Esophagus squamous epithelium (tissue), 5 donors: ENCODE measurements at regions not wholly inside any gene's neighbourhood (a gene's known extent, or its start where the extent isn't known, plus 50 kb on each side); places are given as distances from the start of the nearest gene placed in this dataset.

Experiments
- DNase-seq: peaks from one replicate; lab custom pipeline; 2025; lab: John Stamatoyannopoulos, UW
- H3K27ac ChIP-seq, 4 donors: fragments of 200-600 bp; sonication (generic); one replicate each; pipeline ENCODE4 v1.5.1; 2016 to 2019; ENCODE audit warnings: mild to moderate bottlenecking in 1 of 4
- H3K27me3 ChIP-seq, 4 donors: fragments of 200-600 bp; sonication (generic); 1 replicate in 3 of 4; 2 replicates in 1 of 4; pipeline versions ENCODE4 v1.5.1 to v1.6.0; 2017 to 2021; ENCODE audit warnings: antibody characterized with exemption in 1 of 4
- H3K36me3 ChIP-seq, 3 donors: fragments of 200-600 bp; sonication (generic); one replicate each; pipeline ENCODE4 v1.5.1; 2016 to 2019
- H3K4me1 ChIP-seq, 3 donors: fragments of 200-600 bp; sonication (generic); one replicate each; pipeline ENCODE4 v1.5.1; 2017 to 2019
- H3K4me3 ChIP-seq, 4 donors: fragments of 200-600 bp; sonication (generic); 1 replicate in 3 of 4; 2 replicates in 1 of 4; pipeline ENCODE4 v1.5.1; 2016 to 2019; ENCODE audit warnings: mild to moderate bottlenecking in 2 of 4, moderate library complexity in 1 of 4
- H3K9me3 ChIP-seq, 3 donors: fragments of 200-600 bp; sonication (generic); one replicate each; pipeline ENCODE4 v1.5.1; 2016 to 2019
- CTCF ChIP-seq, 6 experiments: fragments of 450-650 bp in 4 of 6; fragments of 200-600 bp in 2 of 6; sonication (generic) in 2 of 6; IDR thresholded peaks; one replicate each; pipeline ENCODE4 v1.5.1; 2016 to 2019; ENCODE audit warnings: antibody characterized with exemption in 6 of 6, mild to moderate bottlenecking in 4 of 6, moderate library complexity in 4 of 6
- POLR2A ChIP-seq, 4 donors: fragments of 450-650 bp; IDR thresholded peaks; one replicate each; pipeline ENCODE4 v1.6.1; 2017; ENCODE audit warnings: antibody characterized with exemption in 4 of 4, mild to moderate bottlenecking in 4 of 4, moderate library complexity in 3 of 4
- WGBS, 2 donors: methylation state at CpG; one replicate each; pipeline ENCODE4 v1.1.5; 2018; 5-methylcytosine and 5-hydroxymethylcytosine counted together
- intact Hi-C: fragments of 100-400 bp; cut with DNase I; formaldehyde crosslinking; loops from one replicate; pipeline ENCODE4 v1.15.0; 2022
- donor health status: DM: yes; HTN: yes; CAD: no.

- no peaks in the 10 kb centered on the region for H3K36me3 ChIP-seq
Measured at GRCh38 chr12:34327671-34328070, 305.4 kb downstream of the ALG10 start.

GRCh38 chr12:34333337-34333736, 311.0 kb downstream of the ALG10 start:
- H3K9me3 ChIP-seq, result peaks cover 0 to 98% (median 73%) of the 10 kb centered on the region in 3 donors
- intact Hi-C loops, result no loop called here
- H3K27me3 ChIP-seq, result peaks cover 0 to 15% (median 0%) of the 10 kb centered on the region in 4 donors
- TF ChIP-seq CTCF (IDR thresholded peaks at IDR 0.05) (no peak), POLR2A (IDR thresholded peaks at IDR 0.05) (no peak)
- WGBS, 2 donors, result 60 to 73% methylated on average over 3 to 5 of the region's 24 CpGs
- no peak for DNase-seq
- H3K4me3 ChIP-seq, result no peak overlapping the region
- no peaks in the 10 kb centered on the region for H3K36me3 ChIP-seq
- H3K27ac ChIP-seq, result no peak overlapping the region
- H3K4me1 ChIP-seq, result no peaks in the 10 kb centered on the region

More at GRCh38 chr12:34327671-34328070, 305.4 kb downstream of the ALG10 start:
- Histone ChIP-seq H3K4me3 (no peak overlapping the region), H3K27me3 (no peaks in the 10 kb centered on the region), H3K9me3 (peaks cover 0 to 99% (median 71%) of the 10 kb centered on the region in 3 donors), H3K4me1 (no peaks in the 10 kb centered on the region), H3K27ac (no peak overlapping the region)
- 68 to 80% methylated on average over 9 to 10 of the region's 14 CpGs for WGBS, 2 donors
- intact Hi-C loops, result no loop called here
- TF ChIP-seq POLR2A (IDR thresholded peaks at IDR 0.05) (no peak), CTCF (IDR thresholded peaks at IDR 0.05) (no peak)
- DNase-seq, result no peak

- TF ChIP-seq CTCF (IDR thresholded peaks at IDR 0.05) (no peak), POLR2A (IDR thresholded peaks at IDR 0.05) (no peak)
- Histone ChIP-seq H3K27me3 (peaks cover 0 to 15% (median 0%) of the 10 kb centered on the region in 4 donors), H3K9me3 (peaks cover 0 to 99% (median 78%) of the 10 kb centered on the region in 3 donors), H3K4me3 (no peak overlapping the region), H3K27ac (no peak overlapping the region), H3K4me1 (no peaks in the 10 kb centered on the region), H3K36me3 (no peaks in the 10 kb centered on the region)
- no peak for DNase-seq
- WGBS, 2 donors, result 77 to 86% methylated on average over 4 to 6 of the region's 14 CpGs
- intact Hi-C loops, result no loop called here
Measured at GRCh38 chr12:34334538-34334937, 312.2 kb downstream of the ALG10 start.

GRCh38 chr12:34334953-34335743, 312.9 kb downstream of the ALG10 start:
- H3K27ac ChIP-seq, result no peak overlapping the region
- no peak overlapping the region for H3K4me3 ChIP-seq
- no peak for DNase-seq
- WGBS, 2 donors, result 50 to 54% methylated on average over 24 to 31 of the region's 47 CpGs
- H3K36me3 ChIP-seq, result no peaks in the 10 kb centered on the region
- H3K4me1 ChIP-seq, result no peaks in the 10 kb centered on the region
- intact Hi-C loops, result no loop called here
- peaks cover 0 to 99% (median 75%) of the 10 kb centered on the region in 3 donors for H3K9me3 ChIP-seq
- TF ChIP-seq POLR2A (IDR thresholded peaks at IDR 0.05) (no peak), CTCF (IDR thresholded peaks at IDR 0.05) (no peak)
- H3K27me3 ChIP-seq, result peaks cover 0 to 15% (median 0%) of the 10 kb centered on the region in 4 donors

- Histone ChIP-seq H3K27me3 (peaks cover 0 to 15% (median 0%) of the 10 kb centered on the region in 4 donors), H3K4me1 (no peaks in the 10 kb centered on the region), H3K27ac (no peak overlapping the region), H3K4me3 (no peak overlapping the region), H3K9me3 (peaks cover 0 to 99% (median 68%) of the 10 kb centered on the region in 3 donors), H3K36me3 (no peaks in the 10 kb centered on the region)
- DNase-seq, result no peak
- 58 to 60% methylated on average over 4 to 18 of the region's 25 CpGs for WGBS, 2 donors
- intact Hi-C loops, result no loop called here
- TF ChIP-seq POLR2A (IDR thresholded peaks at IDR 0.05), result no peak
- no peak for TF ChIP-seq CTCF (IDR thresholded peaks at IDR 0.05)
Measured at GRCh38 chr12:34335819-34336262, 313.5 kb downstream of the ALG10 start.
